Body of pancreas (tissue), 4 donors: ENCODE measurements at regions not wholly inside any gene's neighbourhood (a gene's known extent, or its start where the extent isn't known, plus 50 kb on each side); places are given as distances from the start of the nearest gene placed in this dataset.

Experiments
- POLR2A ChIP-seq, 3 donors: fragments of 450-650 bp; IDR thresholded peaks; one replicate each; pipeline ENCODE4 v1.6.1; 2016; ENCODE audit warnings: antibody characterized with exemption in 3 of 3, mild to moderate bottlenecking in 2 of 3
- TF ChIP-seq, protein P1 (sequence below), 7 experiments: fragments of 450-650 bp in 4 of 7; fragments of 200-600 bp in 3 of 7; sonication (generic) in 3 of 7; IDR thresholded peaks; one replicate each; pipeline ENCODE4 v1.5.1; 2016 to 2019; ENCODE audit warnings: antibody characterized with exemption in 7 of 7

DNA sequence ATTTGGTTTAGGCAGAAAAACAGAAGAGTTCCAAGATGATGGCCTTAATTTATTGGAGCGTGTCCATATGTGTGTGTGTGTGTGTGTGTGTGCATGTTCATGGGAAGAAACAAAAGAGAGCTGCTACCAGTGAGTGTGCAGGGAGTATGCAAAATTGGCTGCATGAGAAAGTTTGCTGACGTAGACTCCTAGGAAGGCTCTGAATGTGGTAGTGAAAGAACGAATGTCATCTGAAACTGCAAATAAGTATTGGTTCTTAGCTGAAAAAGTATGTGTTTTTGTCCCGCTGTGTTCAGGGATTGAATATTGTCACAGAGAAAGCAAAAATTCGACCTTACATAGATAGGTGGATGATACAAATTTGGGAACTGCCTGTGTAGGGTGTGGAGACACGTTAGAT lies 542.6 kb upstream of the COX7C start:
- TF ChIP-seq, protein P1, sequence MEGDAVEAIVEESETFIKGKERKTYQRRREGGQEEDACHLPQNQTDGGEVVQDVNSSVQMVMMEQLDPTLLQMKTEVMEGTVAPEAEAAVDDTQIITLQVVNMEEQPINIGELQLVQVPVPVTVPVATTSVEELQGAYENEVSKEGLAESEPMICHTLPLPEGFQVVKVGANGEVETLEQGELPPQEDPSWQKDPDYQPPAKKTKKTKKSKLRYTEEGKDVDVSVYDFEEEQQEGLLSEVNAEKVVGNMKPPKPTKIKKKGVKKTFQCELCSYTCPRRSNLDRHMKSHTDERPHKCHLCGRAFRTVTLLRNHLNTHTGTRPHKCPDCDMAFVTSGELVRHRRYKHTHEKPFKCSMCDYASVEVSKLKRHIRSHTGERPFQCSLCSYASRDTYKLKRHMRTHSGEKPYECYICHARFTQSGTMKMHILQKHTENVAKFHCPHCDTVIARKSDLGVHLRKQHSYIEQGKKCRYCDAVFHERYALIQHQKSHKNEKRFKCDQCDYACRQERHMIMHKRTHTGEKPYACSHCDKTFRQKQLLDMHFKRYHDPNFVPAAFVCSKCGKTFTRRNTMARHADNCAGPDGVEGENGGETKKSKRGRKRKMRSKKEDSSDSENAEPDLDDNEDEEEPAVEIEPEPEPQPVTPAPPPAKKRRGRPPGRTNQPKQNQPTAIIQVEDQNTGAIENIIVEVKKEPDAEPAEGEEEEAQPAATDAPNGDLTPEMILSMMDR (IDR thresholded peaks at IDR 0.05) = no peak
- no peak for TF ChIP-seq POLR2A (IDR thresholded peaks at IDR 0.05)
